ENCODE measurements at regions not wholly inside any gene's neighbourhood (a gene's known extent, or its start where the extent isn't known, plus 50 kb on each side); places are given as distances from the start of the nearest gene placed in this dataset.

GRCh38 chr5:164860896-164861295 lies 1355.5 kb downstream of the MAT2B start:
- in situ Hi-C loops (cut with HindIII; ENCODE audit: extremely low pct_ligation_motif_present, low pct_unique_long_range_greater_than_20kb) (no loop called here), intact Hi-C loops (cut with micrococcal nuclease; ENCODE audit: unreplicated experiment) (no loop called here)
- Histone ChIP-seq H2AFZ (ENCODE audit: low read length) (no peak overlapping the region), H3K4me1 (ENCODE audit: insufficient read depth, low read length) (no peaks in the 10 kb centered on the region), H4K20me1 (ENCODE audit: insufficient read depth, low read length) (no peaks in the 10 kb centered on the region), H3K27me3 (ENCODE audit: control insufficient read depth in 1 of 2, insufficient read depth in 2 of 2, low read length in 2 of 2) (no peaks in the 10 kb centered on the region), H3K4me2 (ENCODE audit: low read depth, low read length) (no peak overlapping the region), H3K79me2 (ENCODE audit: insufficient read depth, low read length) (no peaks in the 10 kb centered on the region), H3K36me3 (replicated peaks in 1 of 2; ENCODE audit: control insufficient read depth in 1 of 2, insufficient read depth in 2 of 2, low read length in 2 of 2) (no peaks in the 10 kb centered on the region), H3K9ac (ENCODE audit: insufficient read depth, low read depth, low read length) (no peak overlapping the region), H3K27ac (ENCODE audit: extremely low read length, insufficient read depth, low read length) (no peak overlapping the region), H3K9me3 (ENCODE audit: low read length) (peaks cover 82% of the 10 kb centered on the region), H3K4me3 (replicated peaks in 1 of 3; ENCODE audit: insufficient read depth in 1 of 3, low read depth in 2 of 3, low read length in 3 of 3) (no peak overlapping the region)
- POLR2A ChIA-PET, result no interaction called here
- no peak for TF ChIP-seq ZKSCAN1 (IDR thresholded peaks at IDR 0.05; ENCODE audit: low read length)
- no peak for TF ChIP-seq ZNF292 (CRISPR knock-in tag; IDR thresholded peaks at IDR 0.05; ENCODE audit: borderline replicate concordance, low read depth)
- TF ChIP-seq SSRP1 (CRISPR knock-in tag; IDR thresholded peaks at IDR 0.05), result no peak
- no peak for TF ChIP-seq KLF15 (CRISPR knock-in tag; IDR thresholded peaks at IDR 0.05; ENCODE audit: borderline replicate concordance)
- TF ChIP-seq THAP9 (CRISPR knock-in tag; IDR thresholded peaks at IDR 0.05; ENCODE audit: borderline replicate concordance), result no peak
- no peak for TF ChIP-seq SRY (CRISPR knock-in tag; IDR thresholded peaks at IDR 0.05)
- no peak for TF ChIP-seq HDAC2 (CRISPR knock-in tag; IDR thresholded peaks at IDR 0.05)
- no peak for TF ChIP-seq SP2 (CRISPR knock-in tag; IDR thresholded peaks at IDR 0.05)
- no peak for TF ChIP-seq HOXA7 (CRISPR knock-in tag; IDR thresholded peaks at IDR 0.05)
- no peak for TF ChIP-seq ELF1 (CRISPR knock-in tag; IDR thresholded peaks at IDR 0.05)
- no peak for TF ChIP-seq ARID4A (CRISPR knock-in tag; IDR thresholded peaks at IDR 0.05; ENCODE audit: borderline replicate concordance)
- no peak for TF ChIP-seq MEIS1 (CRISPR knock-in tag; IDR thresholded peaks at IDR 0.05; ENCODE audit: borderline replicate concordance)
- no TSS peak for BruUV-seq (replicated peaks)
- CTCF ChIA-PET (ENCODE audit: low intra/inter-chr PET ratio, low total read pairs), result no interaction called here
- no peak for ATAC-seq
- no peak for FAIRE-seq
- WGBS (ENCODE audit: low lambda C conversion rate), result 90% methylated on average over 2 of the region's 2 CpGs
- DNase-seq (ENCODE audit: low spot score), result no peak
